ENCODE measurements at regions not wholly inside any gene's neighbourhood (a gene's known extent, or its start where the extent isn't known, plus 50 kb on each side); places are given as distances from the start of the nearest gene placed in this dataset.

DNA sequence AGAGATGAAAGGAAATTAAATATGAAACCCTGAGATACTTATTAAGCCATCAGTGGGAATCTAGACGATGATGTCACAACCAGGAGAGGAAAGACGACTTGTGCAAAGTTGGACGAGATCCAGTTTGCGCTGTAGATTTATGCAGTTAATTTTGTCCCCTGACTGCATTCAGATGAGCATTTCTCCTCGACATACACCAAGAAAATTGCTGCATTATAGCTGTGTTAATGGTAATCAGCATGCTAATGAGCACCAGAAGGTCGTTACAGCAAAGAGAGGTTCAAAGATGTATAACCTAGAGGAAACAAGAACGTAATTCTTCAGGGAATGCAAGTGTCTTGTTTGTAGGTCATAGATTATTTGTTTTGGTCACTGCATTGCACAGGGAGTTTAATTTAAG is 371.7 kb downstream of the RBM26 start:
- H3K4me3 ChIP-seq (ENCODE audit: low read depth, low read length), result no peak overlapping the region
- TF ChIP-seq, protein P1, sequence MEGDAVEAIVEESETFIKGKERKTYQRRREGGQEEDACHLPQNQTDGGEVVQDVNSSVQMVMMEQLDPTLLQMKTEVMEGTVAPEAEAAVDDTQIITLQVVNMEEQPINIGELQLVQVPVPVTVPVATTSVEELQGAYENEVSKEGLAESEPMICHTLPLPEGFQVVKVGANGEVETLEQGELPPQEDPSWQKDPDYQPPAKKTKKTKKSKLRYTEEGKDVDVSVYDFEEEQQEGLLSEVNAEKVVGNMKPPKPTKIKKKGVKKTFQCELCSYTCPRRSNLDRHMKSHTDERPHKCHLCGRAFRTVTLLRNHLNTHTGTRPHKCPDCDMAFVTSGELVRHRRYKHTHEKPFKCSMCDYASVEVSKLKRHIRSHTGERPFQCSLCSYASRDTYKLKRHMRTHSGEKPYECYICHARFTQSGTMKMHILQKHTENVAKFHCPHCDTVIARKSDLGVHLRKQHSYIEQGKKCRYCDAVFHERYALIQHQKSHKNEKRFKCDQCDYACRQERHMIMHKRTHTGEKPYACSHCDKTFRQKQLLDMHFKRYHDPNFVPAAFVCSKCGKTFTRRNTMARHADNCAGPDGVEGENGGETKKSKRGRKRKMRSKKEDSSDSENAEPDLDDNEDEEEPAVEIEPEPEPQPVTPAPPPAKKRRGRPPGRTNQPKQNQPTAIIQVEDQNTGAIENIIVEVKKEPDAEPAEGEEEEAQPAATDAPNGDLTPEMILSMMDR (IDR thresholded peaks at IDR 0.05; ENCODE audit: borderline replicate concordance, insufficient read depth, low read depth, low read length), result no peak

DNA sequence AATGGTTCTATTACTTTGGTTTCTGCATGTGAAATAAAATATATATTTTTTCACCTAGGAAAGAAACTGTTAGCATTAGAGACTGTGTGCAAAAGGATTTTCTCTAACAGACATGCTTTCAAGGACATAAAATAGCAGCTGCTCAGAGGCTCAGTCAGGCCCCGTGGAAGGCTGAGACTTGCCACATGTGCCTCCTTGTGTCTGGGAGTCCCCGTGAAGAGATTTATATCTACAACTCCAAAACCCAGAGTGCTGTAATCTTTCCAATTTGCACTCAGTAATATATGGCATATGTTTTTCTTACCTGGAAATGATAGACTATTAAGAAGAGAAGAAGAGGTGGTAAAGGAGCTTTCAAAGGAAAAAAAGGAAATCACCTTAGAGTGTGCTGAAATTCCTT is 371.6 kb upstream of the OBI1 start:
- no peak overlapping the region for H3K4me3 ChIP-seq (ENCODE audit: low read depth, low read length)
- TF ChIP-seq, protein P1 (IDR thresholded peaks at IDR 0.05; ENCODE audit: borderline replicate concordance, insufficient read depth, low read depth, low read length), result no peak

DNA sequence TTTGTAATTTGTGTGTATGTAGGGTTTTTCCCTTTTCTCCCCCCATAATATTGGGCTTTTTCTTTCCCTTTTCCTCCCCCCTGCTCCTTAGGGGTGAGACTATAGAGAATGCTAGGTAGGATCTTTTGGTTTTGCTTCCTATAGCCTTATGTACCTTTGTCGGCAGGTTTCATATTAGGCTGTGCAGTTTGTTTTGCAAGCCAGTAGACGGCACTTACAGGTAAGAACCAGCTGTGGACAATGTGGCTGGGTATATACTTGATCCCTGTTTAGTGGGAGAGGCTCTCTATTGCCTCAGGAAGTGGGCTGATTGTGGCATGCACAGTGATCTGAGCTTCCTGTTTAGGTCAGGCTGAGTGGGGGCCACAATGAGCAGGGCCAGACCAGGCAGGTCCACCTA is 359.2 kb upstream of the OBI1 start:
- H3K4me3 ChIP-seq (ENCODE audit: low read depth, low read length), result no peak overlapping the region
- TF ChIP-seq, protein P1 (IDR thresholded peaks at IDR 0.05; ENCODE audit: borderline replicate concordance, insufficient read depth, low read depth, low read length), result no peak

DNA sequence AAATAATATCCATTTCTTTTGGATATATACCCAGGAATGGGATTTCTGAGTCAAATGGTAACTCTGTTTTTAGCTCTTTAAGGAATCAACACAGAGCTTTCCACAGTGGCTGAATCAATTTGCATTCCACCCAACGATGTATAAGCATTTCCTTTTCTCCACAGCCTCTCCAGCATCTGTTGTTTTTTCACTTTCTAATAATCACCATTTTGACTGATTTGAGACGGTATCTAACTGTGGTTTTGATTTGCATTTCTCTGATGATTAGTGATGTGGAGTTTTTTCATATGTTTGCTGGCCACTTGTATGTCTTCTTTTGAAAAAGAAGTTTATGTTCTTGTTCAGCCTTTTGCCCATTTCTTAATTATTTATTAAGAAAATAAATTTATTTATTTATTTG is 352.2 kb upstream of the OBI1 start:
- TF ChIP-seq, protein P1 (IDR thresholded peaks at IDR 0.05; ENCODE audit: borderline replicate concordance, insufficient read depth, low read depth, low read length), result no peak
- H3K4me3 ChIP-seq (ENCODE audit: low read depth, low read length), result no peak overlapping the region

DNA sequence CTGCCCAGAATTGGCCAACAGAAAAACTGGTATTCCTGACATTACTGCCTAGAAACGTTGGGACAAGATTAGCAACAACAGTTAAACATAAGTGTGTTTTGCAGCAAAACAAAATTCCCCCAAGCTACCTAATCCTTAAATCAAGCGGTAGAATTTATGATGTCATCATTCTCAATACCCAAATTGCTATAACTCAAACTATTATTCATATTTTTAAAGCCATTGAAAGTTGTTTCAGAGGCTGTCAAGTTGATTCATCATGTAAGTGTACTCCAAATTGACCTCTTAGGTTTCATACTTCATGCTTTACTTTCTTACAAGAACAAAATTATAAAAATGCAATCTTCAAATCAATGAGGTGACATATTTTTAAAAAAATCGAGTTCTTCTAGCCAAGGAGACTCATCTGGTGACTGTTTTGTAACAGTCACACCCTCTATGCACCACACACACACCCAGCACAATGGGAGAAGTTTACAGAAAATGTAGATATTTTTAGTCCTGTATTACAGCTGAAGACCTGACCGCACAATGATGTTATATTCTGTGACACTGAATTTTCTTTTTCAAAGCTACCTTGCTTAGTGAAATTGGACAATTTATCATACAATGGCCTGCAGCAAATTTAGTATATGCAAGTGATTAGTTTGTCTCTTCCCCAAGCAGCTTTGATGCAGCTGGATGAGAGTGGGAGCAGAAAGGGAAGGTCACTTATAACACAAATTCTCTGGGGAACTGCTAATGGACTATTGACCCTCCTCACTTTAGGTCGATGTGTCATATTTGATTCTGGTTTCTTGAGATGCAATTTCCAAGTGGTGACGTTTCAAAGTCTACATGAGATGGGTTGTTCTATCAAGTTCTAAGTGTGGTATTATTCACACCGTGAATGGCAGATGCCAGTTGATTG is 345.3 kb upstream of the OBI1 start:
- TF ChIP-seq, protein P1 (IDR thresholded peaks at IDR 0.05; ENCODE audit: borderline replicate concordance, insufficient read depth, low read depth, low read length), result no peak
- H3K4me3 ChIP-seq (ENCODE audit: low read depth, low read length), result no peak overlapping the region

DNA sequence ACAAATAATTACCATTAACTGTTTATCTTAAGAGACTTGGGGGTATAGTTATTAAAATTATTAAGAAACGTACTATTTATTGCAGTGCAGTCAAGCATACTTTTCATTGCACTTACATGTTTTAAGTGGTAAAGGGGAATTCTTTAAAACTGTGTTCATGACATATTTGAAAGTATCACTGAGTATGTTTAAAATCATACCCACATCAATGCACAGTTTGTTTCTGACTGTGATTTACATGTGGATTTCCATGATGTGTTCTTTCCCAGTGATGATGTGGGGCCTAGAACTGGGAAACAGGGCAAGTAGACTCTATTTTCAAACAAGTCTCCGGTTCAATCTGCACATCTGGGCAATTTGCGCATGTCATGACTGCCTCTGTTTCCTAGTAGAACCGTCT is 340.5 kb upstream of the OBI1 start:
- no peak overlapping the region for H3K4me3 ChIP-seq (ENCODE audit: low read depth, low read length)
- TF ChIP-seq, protein P1 (IDR thresholded peaks at IDR 0.05; ENCODE audit: borderline replicate concordance, insufficient read depth, low read depth, low read length), result no peak

Measured in GM12875 (cell line).